HL-60/S4 (cell line): ENCODE measurements at regions not wholly inside any gene's neighbourhood (a gene's known extent, or its start where the extent isn't known, plus 50 kb on each side); places are given as distances from the start of the nearest gene placed in this dataset.
"Not testable (repeated sequence)": the region's sequence is repeated elsewhere in the genome, so short reads cannot be mapped to it uniquely, and the experiment has no call there.

ENCODE experiments used
- in situ Hi-C: fragments of 300-500 bp; cut with MboI; formaldehyde crosslinking; loops from 2 replicates; pipeline ENCODE4 v1.14.3; 2022; ENCODE audit warnings: low sequenced_read_pairs

- in situ Hi-C loops: not testable (repeated sequence)
Observed at GRCh38 chr7:128561116-128561722, 84.7 kb downstream of the METTL2B start.

GRCh38 chr7:128562795-128563194, 86.2 kb downstream of the METTL2B start:
- in situ Hi-C loops: not testable (repeated sequence)

- in situ Hi-C loops: not testable (repeated sequence)
Observed at GRCh38 chr7:128564123-128564700, 87.7 kb downstream of the METTL2B start.

GRCh38 chr7:128564932-128565864, 88.7 kb downstream of the METTL2B start:
- in situ Hi-C loops: not testable (repeated sequence)

GRCh38 chr7:128575277-128575676, 96.8 kb upstream of the GARIN1A start:
- in situ Hi-C loops: not testable (repeated sequence)

- in situ Hi-C loops: not testable (repeated sequence)
Observed at GRCh38 chr7:128576953-128577352, 95.1 kb upstream of the GARIN1A start.

- in situ Hi-C loops: not testable (repeated sequence)
Observed at GRCh38 chr7:128579843-128580242, 92.2 kb upstream of the GARIN1A start.

- in situ Hi-C loops: not testable (repeated sequence)
Observed at GRCh38 chr7:128581100-128581499, 91.0 kb upstream of the GARIN1A start.

- in situ Hi-C loops: not testable (repeated sequence)
Observed at GRCh38 chr7:128581825-128582561, 90.1 kb upstream of the GARIN1A start.

GRCh38 chr7:128586715-128587114, 85.4 kb upstream of the GARIN1A start:
- in situ Hi-C loops: not testable (repeated sequence)

- in situ Hi-C loops: no loop called here
Observed at GRCh38 chr7:128591705-128592104, 80.4 kb upstream of the GARIN1A start.

GRCh38 chr7:128592209-128592608, 79.9 kb upstream of the GARIN1A start:
- in situ Hi-C loops: not testable (repeated sequence)

GRCh38 chr7:128594061-128594460, 78.0 kb upstream of the GARIN1A start:
- in situ Hi-C loops: not testable (repeated sequence)

GRCh38 chr7:128596336-128597128, 75.6 kb upstream of the GARIN1A start:
- in situ Hi-C loops: not testable (repeated sequence)

GRCh38 chr7:128598946-128599345, 73.1 kb upstream of the GARIN1A start:
- in situ Hi-C loops: not testable (repeated sequence)

GRCh38 chr7:128608678-128609421, 63.2 kb upstream of the GARIN1A start:
- in situ Hi-C loops: loop anchor here (25.0 kb wide), 1 partner anchor 278 kb away; no protein-coding TSS in a partner anchor

GRCh38 chr7:128613366-128613765, 58.7 kb upstream of the GARIN1A start:
- in situ Hi-C loops: loop anchor here (25.0 kb wide), 1 partner anchor 274 kb away; no protein-coding TSS in a partner anchor

GRCh38 chr7:128614812-128615211, 57.3 kb upstream of the GARIN1A start:
- in situ Hi-C loops: loop anchor here (25.0 kb wide), 1 partner anchor 272 kb away; no protein-coding TSS in a partner anchor

GRCh38 chr7:128616799-128617198, 55.3 kb upstream of the GARIN1A start:
- in situ Hi-C loops: loop anchor here (25.0 kb wide), 1 partner anchor 271 kb away; no protein-coding TSS in a partner anchor
